Stimulated activated CD8-positive, alpha-beta memory T cell treated with anti-CD3 and anti-CD28 coated beads, Interleukin-2, amount 100 ng/mL, for 1 hour (primary cell): ENCODE measurements at regions not wholly inside any gene's neighbourhood (a gene's known extent, or its start where the extent isn't known, plus 50 kb on each side); places are given as distances from the start of the nearest gene placed in this dataset.
"Not testable (repeated sequence)": the region's sequence is repeated elsewhere in the genome, so short reads cannot be mapped to it uniquely, and the experiment has no call there.

Experiments
- DNase-seq, 2 donors: peaks; one replicate each; pipeline ENCODE4 v3.0.0-alpha.2; 2020; ENCODE audit warnings: low read depth in 2 of 2

DNA sequence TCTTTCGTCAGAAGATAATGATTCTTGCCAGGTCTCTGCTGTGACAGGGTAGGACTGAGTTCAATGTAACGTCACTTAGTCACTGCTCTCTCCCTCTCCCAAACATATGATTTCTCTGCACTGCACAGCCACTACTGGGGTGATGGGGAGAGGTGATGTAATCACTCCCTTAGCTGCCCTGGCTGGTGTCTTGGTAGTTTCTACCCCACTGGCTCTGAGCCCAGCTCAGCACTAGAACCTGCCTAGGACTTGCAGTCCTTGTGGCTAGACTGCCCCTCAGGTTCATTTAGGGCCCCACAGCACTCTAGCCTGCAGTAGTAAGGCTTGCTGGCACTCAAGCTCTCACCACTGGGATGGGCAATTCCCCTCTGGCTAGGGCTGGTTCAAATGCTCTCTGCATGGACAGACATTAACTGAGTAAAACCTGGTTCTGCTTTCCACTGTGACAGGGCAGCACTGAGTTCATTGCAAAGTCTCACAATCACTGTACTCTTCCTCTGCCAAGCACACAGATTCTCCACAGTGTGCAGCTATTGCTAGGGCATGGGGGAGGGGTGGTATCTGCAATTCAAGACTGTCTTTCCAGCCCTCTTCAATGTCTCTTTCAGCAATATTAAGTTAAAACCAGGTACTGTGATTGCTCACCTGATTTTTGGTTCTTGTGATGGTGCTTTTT is 571.4 kb upstream of the FAT3 start:
- no peak for DNase-seq

DNA sequence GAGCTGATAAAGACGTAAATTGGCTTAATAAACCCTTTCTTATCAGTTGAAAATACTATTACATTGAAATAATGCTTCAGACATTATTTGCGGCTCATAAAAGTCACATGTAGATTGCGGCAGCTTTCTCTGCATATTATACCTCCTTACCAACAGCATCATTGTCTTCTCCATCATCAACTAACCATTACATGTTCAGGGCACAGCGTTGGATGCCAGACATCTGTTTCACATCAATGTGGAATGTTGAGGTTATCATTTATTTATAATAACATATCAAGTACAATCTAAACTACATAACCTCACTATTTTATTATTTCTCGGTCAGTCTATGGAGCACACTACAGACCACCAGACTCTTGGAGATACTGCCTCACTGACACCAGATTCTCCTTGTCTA is 573.8 kb upstream of the FAT3 start:
- no peak for DNase-seq

DNA sequence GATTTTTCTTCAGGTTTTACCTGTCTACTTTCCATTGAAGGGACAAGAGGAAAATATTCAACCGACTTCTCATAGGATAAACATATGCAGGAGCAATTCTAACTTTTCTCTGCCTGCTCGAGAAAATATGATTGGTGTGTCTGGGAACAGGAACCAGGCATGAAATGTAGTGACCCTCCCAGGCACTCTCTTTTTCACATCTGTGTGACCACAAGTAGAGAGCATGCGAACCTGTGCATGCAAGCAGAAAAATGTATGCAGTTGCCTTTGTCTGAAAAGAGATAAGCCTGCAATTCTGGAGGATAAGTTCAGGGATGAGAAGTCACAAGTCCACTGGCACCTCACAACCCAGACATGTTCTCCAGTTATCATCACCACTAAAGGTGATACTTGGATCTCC is 583.5 kb upstream of the FAT3 start:
- DNase-seq = no peak

DNA sequence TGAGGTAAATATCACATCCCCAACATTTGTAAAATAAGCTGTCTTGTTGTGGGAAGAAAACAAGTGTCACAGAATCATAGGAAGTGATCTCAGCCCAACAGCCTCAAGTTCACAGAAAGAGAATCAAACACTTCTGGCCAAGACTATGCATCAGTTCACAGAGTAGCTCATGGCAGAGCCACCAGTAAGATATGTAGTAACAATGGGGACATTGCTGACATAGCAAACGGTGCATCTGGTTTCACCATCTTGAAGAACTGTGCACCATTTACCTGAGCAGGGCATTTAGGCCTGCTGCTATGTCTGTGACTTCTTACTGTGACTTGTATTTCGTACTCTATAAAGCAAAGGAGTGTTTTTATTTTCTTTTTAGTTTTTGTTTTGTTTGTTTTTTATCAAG is 585.3 kb upstream of the FAT3 start:
- no peak for DNase-seq

DNA sequence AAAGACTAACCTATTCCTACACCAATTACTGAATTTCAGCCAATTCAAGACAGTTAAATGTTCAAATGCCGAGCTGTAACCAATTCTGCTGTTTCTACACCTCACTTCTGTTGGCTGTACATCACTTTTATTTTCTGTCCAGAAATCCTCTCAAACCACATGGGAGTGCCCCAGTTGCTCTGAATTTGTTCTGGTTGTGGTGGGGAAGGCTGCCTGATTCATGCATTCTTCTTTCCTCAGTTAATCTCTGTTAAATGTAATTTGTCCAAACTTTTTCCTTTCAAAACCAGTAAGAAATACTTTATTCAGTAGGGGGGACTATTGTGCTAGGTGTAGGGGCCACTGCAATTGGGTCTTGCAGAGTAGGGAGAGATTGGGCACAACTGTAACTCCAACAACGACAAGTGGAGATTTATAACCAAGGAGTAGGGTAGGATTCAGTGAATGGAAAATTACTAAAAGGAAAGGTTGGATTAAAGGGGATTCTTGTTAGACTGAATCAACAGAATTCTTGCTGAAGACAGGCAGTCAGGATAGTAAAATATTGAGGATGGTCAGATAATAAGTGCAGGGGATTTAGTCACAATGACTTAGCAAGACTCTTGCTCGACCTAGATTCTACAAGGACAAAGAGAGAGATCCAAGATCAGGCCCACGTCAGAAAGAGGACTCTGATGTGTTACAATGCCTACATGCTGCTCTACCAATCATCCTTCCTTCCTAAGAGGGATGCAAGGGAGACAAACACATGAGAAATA is 593.5 kb upstream of the FAT3 start:
- DNase-seq = no peak

DNA sequence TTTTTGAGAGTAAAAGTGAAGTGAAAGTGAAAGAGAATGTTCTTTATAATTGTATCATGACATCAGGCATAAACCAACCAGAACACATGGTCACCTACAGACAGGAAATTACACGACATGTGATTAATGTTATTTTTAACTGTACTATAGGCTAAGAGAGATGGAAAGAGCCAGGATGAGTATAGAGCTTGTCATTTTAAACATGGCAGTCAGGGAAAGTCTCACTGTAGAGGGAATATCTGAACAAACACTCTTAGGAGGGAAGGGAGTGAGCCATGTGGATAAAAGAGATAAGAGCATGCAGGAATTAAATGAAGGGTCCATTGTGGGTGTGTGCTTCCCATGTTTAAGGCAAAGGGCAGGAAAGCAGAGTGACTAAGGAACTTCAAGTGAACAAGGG is 599.1 kb upstream of the FAT3 start:
- DNase-seq = no peak

DNA sequence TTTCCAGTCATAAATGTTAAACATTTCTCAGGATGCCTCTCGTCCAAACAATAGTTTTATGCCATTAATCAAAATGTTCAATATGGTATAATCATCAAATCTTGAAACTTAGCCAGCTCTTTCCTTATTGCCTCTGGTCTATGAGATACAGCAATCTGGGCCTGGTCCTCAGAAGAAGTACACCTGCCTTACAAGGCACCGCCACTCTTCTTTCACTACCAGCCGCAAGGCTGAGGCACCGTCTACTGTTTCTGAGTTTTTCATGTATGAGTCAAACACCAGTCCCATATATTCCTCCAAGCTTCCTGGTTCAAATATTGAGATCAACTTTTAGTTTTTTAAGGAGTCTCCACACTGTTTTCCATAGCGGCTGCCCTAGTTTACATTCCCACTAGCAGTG is 600.6 kb upstream of the FAT3 start:
- DNase-seq = no peak

DNA sequence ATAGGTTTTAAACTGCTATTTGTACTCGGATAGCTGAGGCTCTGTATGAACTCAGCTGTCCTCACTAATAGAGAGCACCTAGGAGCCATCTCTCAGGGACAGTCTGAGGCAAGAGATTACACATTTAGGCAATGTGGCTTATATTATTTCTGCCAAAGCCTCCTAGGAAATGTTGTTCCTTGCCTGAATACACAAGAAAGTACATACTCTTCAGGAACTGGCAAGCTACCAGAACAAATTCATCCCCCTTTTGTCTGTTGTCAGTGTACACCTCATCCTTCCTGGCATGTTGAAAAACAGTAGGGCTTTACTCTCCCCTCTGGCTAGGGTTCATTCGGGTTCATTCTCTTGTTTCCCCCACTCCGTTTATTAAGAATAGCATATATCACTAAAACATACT is 615.9 kb upstream of the FAT3 start:
- no peak for DNase-seq

DNA sequence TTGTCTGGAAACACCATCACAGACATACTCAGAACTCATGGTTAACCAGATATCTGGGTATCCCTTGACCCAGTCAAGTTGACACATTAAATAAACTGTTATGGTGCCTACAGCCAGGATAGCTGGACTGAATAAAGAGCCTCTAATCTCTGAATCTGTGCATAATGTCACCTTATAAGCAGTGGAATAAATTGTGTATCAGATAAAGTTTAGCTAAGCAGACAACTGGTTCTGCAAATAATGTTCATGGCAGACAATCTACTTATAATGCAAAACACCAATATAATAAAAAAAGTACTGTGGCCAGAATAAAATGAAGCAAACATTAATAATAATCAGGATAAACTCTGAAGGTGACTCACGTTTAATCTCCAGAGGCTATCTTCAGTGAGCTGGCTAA is 628.5 kb upstream of the FAT3 start:
- DNase-seq = no peak

DNA sequence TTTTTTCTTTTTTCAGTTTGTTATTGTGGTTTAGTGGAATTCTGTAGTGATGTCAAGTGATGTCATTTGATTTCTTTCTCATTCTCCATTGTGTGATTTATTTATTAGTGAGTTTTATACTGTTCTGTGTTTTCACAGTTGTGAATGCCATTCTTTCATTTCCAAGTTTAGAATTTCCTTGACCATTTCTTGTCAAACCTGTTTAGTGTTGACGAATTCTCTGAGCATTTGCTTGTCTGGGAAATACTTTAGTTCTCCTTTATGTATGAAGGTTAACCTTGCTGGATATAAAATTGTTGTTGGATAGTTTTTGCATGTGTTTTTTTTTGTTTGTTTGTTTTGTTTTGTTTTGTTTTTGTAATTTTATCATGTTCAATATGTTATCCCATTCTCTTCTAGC is 633.6 kb upstream of the FAT3 start:
- no peak for DNase-seq

DNA sequence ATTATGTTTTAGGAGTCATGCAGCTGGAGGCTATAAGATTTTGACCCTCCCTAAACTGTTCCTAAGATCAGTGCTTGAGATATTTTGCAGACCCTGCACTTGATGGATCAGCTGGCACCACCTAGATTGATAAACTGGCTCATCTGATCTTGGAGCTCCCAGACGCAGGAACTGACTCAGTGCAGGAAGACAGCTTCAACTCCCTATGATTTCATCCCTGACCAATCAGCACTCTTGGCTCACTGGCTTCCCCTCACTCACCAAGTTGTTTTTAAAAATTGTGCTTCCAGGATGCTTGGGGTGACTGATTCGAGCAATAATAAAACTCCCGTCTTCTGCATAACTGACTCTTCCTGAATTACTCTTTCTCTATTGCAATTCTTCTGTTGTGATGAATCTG is 637.5 kb upstream of the FAT3 start:
- no peak for DNase-seq

DNA sequence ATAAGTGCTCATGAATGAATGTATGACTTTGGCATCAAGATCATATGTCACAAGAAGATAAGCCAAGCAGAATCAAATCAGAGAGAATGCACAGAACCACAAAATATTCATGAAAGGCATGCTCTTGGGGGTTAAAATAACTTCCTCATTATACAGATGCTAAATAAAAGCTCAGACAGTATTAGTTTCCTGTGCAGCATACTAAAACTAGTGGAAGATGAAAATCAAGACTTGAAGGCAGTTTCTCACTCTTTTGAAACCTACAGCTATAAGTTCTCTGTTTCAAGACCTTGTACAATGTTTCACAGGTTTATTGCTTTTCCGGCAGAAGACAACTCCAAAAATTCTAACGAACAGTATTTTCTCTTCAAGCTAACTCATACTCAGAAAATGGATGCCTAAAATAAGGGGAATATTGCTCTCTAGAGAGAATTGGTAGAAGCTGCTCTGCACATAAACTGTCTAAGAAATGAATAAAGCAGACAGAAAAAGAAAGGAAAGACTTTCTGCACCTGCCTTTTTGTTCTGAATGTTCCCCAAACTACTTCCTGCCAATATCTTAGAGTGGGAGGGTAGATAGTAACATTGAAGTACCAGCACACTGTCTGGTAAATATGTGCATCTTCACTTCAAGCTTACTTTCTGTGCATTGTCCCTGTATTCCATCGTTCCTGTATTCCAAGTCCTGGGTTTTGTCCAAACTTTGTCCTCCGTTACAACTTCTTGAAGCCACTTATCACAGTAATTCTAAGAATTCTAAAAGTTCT is 639.4 kb upstream of the FAT3 start:
- no peak for DNase-seq

DNA sequence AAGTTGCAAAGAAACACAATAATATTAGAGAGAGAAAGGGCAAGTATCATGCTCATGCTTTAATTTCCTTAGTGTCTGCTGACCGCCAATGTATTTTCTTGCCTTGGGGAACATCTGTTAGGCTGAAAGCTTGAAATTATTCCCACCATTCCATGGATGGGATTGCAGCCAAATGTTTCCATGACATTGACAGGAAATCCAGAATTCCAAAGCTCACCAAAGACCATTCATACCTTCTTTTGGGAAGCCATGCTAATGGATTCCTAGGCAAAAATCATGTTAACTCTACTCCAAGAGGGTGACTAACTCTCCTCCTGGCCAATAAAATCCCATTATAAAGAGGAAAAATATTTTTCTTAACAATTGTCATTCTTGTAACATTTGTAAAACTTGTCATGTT is 661.4 kb upstream of the FAT3 start:
- no peak for DNase-seq

DNA sequence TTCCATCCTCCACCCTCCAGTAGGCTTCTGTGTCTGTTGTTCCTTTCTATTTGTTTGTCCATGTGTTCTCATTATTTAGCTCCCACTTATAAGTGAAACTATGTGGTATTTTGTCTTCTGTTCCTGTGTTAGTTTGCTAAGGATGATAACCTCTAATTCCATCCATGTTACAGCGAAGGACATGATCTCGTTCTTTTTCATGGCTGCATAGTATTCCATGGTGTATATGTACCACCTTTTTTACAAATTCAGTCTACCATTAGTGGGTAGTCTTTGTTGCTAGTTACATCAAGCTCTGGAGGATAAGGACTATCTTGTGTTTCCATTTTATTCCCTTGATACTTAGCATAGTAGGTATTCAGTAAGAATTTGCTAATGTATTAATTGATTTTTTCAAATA is 664.2 kb upstream of the FAT3 start:
- DNase-seq = no peak

DNA sequence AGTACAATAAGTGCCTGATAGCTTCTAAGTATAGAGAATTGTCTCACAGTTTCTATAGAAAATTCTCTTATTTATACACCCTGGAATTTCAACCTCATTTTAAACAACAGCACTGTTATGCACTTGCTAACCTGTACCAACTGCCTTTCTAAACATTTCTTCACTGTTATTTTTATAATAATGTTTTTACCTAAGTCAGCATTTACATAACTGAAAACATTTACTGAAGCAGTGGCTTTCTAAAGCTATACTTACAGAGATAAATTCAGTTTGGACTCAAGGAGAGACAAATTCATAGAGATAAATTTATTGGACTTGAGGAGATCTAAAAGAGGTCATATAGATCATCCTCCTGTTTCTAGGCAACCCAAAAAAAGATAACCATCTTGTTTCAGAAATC is 686.6 kb upstream of the FAT3 start:
- no peak for DNase-seq

DNA sequence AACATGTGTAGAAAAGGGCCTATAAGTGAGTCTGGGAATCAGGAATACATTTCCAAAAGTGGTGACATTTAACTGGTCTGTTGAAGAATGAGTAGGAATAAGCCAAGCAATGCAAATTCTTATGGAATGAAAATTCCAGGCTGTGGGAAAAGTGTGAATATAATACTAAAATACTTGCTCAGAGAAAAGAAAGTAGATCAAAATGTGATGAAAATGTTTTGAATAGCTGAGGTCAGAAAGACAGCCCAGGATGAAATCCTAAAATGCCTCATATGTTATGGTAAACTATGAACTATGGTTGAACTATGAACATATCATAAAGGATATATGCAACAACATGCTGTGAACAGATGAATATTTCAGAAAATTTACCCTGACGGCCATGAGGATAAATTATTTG is 688.3 kb upstream of the FAT3 start:
- no peak for DNase-seq

DNA sequence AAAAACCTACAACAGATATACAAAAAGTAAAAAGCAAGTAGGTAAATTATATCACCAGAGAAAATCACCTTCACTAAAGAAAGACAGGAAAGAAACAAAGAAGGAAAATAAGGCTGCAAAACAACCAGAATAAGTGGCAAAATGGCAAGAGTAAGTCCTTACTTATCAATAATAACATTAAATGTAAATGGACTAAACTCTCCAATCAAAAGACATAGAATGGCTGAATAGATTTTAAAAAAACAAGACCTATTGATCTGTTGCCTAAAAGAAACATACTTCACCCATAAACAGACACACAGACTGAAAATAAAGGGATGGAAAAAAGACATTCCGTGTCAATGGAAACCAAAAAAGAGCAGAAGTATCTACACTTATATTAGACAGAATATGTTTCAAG is 695.7 kb upstream of the FAT3 start:
- no peak for DNase-seq

DNA sequence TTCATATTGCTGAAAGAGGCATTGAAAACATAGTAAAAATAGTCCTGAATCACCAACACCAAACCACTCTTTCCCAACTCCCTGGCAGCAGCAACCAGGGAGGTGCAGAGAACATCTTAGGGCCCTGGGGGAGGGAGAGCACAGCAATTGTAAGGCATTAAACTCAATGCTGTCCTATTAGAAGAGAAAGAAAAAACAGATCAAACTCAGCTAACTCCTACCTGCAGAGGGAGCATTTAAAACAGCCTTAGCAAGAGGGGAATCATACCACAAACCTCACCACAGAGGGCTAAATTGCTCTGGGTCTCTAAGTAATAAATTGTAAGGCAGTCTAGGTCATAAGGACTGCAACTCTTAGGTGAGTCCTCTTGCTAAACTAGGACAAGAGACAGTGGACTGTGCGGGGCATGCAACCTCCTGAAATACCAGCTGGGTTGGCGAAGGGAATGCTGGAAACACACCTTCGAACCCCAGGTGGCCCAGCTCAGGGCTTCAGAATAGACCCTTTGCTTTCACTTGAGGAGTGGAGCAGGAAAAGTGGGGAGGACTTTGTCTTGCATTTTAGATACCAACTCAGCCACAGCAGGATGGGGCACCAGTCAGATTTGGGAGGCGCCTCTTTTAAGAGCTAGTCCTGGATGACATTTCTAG is 697.1 kb upstream of the FAT3 start:
- DNase-seq = no peak

DNA sequence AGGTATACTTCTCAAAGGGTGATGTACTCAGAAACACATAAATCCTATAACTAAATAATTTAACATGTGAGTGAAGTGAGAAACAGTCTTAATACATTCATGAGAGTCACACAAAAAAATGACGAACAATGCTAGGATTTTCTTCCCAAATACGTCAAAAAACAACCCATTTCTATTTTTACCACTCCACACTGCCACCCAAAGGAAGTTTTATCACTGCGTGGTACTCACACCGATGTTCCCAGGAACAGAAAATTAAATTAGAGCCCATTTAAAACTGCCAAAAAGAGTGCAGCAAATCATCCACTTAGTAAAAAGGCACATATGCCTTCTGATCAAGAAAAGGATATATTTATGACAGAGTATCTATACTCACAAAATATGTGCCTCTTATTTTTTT is 710.9 kb upstream of the FAT3 start:
- DNase-seq = no peak

DNA sequence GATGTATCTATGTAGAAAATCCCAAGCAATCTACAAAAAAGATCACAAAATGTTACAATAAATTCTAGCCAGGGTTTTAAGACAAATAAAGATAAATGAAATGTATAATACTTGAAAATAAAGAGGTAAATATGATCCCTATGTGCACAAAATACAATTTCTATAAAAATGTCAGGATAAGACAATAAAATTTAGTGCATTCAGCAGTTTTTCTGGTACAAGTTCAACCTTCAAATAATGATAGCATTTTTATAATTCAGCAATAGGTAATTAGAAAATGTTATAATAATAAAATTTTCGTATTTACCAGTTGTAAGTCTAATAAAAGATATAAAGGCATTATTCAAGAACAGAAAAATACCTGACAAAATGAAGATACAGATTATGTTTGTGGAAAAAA is 726.8 kb upstream of the FAT3 start:
- no peak for DNase-seq

DNA sequence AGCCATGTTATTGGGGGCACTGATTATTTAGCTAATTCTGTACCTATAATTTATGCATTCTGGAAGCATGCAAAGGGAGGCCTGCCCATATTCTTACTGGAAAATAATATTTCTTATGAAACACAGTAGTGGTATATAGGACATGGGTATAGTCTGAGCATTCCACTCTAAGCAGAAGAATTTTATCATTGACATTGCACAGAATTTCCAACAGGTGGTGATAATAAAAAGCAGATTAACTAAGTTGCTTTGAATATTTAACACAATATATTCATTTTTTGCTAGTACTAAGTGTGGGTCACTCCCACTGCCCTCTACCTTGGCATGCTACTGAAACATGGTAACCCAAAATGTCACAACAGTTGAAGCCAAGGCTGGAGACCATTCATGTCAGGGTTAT is 728.8 kb upstream of the FAT3 start:
- DNase-seq = no peak

DNA sequence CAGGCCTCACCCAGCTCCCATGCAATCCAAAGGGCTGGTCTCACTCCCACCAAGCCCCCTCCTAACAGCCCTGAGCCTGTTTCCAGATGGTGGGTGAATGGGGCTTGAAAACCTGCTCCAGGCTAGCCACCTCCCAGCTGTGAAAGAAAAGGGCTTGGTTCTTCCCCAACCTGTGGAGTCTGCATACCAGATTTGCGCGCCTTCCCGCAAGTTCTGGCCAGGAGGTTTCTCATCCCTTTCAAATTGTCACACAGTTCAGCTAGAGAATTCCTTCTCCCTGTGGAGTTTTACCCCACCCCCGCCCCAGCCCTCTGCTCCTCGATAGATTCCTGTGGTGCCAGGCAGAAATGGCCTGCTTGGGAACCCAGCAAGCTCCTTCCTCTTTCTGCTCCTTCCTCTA is 734.6 kb upstream of the FAT3 start:
- DNase-seq = no peak

DNA sequence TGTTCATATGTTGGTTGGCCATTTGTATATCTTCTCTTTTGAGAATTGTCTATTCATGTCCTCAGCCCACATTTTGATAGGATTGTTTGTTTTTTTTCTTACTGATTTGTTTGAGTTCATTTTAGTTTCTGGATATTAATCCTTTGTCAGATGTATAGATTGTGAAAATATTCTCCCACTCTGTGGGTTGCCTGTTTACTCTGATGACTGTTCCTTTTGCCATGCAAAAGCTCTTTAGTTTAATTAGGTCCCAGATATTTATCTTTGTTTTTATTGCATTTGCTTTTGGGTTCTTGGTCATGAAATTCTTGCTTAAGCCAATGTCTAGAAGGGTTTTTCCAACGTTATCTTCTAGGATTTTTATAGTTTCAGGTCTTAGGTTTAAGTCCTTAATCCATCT is 740.7 kb upstream of the FAT3 start:
- DNase-seq = not testable (repeated sequence)
